UCSD-AML1 (cell line): ENCODE measurements at regions not wholly inside any gene's neighbourhood (a gene's known extent, or its start where the extent isn't known, plus 50 kb on each side); places are given as distances from the start of the nearest gene placed in this dataset.

Source experiments
- DNase-seq: peaks from one replicate; lab custom pipeline; 2025; ENCODE audit not compliant: unreplicated experiment; lab: John Stamatoyannopoulos, UW

GRCh38 chr1:79845936-79846335 lies 839.4 kb upstream of the ADGRL4 start:
- DNase-seq, result no peak

DNA sequence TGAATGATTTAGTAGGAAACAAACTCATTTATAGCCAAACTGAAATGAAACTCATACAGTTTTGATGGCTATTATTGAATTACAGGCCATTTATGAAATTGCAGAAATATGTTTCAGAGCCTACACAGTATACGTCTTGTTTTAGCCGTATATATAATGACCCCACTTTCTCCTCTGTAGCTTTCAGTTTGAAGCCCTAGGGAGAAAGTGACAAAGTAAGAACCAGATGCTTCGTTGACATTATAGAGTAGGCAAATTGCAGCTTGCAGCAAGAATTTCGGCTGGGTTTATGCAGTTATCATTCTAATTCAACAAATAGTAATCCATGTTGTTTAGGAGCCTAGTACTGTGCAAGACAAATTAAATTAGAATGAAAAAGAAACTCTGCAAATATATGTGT lies 836.3 kb upstream of the ADGRL4 start:
- no peak for DNase-seq

- no peak for DNase-seq
Measured at GRCh38 chr1:79839882-79840281, 833.4 kb upstream of the ADGRL4 start.

DNA sequence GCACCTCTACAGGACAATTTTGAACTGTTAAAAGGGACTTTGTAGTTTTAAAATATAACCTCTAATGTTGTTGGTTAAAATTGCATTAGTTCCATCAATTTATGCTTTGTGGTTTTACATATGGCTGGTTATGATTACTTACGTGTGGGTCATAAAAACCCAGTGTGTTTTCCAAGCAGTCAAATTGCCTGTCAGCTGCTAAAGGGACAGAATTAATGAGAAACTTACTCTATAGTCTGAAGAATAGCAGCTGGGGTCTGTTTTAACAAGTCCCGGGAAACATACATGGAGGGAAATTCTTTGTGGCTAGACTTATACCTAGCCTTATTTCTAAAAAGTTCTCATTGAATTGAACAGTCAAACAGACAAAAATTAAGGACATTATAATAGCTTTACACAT lies 820.9 kb upstream of the ADGRL4 start:
- DNase-seq, result no peak

- DNase-seq, result no peak
Measured at GRCh38 chr1:79825551-79825950, 819.0 kb upstream of the ADGRL4 start.

- no peak for DNase-seq
Measured at GRCh38 chr1:79822053-79822452, 815.5 kb upstream of the ADGRL4 start.

GRCh38 chr1:79819140-79819539 lies 812.6 kb upstream of the ADGRL4 start:
- no peak for DNase-seq

- no peak for DNase-seq
Measured at GRCh38 chr1:79817031-79817560, 810.6 kb upstream of the ADGRL4 start.

- no peak for DNase-seq
Measured at GRCh38 chr1:79815115-79815514, 808.6 kb upstream of the ADGRL4 start.

GRCh38 chr1:79811173-79811572 lies 804.6 kb upstream of the ADGRL4 start:
- no peak for DNase-seq

DNA sequence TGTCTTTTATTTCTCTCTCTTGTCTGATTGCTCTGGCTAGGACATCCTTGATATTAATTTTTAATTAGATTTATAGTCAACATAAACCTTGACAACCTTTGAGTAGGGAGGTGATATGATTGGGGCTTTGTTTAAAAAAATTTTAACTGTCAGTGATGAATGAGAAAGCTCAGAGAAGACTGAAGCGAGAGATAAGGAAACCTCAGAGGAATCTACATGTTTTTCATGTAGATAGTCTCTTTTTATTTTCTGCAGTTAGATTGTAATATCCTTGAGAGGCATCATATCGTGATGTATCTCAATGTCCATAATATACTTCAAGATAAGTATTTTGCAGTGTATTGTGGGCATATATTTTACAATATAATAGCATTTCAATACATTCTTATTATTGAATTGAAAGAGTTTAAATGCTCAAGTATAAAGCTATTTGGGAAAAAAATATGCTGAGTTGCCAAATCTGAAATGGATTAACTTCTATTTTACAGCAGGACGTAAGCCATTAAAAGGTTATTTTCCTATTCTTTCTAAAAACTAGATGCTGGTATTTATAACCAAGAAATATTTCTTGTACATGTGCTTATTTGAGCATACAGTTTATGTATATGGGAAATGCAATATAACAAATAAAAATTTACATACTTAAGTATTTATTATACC lies 802.4 kb upstream of the ADGRL4 start:
- DNase-seq, result no peak

DNA sequence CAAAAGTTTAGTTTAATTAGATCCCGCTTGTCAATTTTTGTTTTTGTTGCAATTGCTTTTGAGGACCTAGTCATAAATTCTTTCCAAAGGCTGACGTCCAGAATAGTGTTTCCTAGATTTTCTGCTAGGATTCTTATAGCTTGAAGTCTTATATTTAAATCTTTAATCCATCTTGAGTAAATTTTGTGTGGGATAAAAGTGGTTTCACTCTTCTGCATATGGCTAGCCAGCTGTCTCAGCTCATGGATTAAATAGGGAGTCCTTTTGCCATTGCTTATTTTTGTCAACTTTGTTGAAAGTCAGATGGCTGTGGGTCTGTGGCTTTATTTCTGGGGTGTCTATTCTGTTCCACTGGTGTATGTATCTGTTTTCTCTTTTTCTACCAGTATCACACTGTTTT lies 801.3 kb upstream of the ADGRL4 start:
- DNase-seq, result no peak

DNA sequence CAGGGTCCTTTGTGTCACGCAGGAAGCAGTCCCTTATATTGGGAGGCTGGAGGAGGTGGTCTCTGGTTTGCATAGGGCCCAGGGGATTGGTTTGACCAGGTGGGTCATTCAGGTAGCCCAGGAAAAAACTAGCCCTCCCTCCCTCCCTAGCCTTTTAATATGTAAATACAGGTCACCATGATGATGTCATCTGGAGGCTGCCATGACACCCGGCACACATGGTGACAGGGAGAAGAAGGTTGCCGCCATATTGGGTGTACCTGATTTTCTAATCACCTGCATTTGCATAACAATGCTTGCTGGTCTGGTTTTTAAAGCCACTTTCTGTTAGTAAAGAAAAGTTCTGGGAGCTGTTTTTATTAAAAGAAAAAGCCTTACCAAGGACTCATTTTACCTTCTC lies 791.0 kb upstream of the ADGRL4 start:
- no peak for DNase-seq

GRCh38 chr1:79796434-79796833 lies 789.9 kb upstream of the ADGRL4 start:
- DNase-seq, result no peak

DNA sequence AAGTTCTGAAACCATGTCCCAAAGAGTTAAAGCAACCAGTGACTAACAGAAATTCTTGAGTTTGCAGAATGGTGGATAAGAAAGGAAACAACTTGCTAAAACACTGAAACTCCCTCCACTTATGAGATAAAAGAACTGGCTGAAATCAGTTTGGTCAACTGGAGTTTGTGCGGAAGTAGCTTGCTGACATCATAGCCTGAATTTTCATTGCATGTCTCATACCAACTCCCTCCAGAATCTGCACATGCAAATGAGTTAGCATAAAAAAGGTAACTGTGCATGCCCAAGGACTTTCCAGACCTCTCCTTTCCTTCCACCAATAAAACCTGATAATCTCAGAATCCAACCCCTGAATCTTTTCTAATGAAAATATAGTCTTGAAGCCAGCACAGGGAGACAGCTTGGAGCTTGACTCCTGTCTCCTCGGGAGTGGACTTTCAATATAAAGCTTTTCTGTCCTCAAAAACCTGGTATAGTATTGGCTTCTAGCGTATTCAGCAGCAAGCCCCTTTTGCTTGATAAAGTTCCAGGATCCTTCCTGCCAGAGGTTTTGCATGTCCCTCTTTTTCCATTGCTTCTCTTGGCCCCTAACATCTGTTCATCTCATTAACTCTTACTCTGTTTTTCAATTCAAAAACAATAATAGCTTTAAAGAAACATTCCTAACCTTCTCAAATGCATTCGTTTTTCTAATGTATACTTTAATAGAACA lies 785.8 kb upstream of the ADGRL4 start:
- no peak for DNase-seq

GRCh38 chr1:79791488-79792218 lies 785.1 kb upstream of the ADGRL4 start:
- DNase-seq, result no peak

GRCh38 chr1:79790950-79791349 lies 784.4 kb upstream of the ADGRL4 start:
- no peak for DNase-seq

GRCh38 chr1:79787631-79788030 lies 781.1 kb upstream of the ADGRL4 start:
- DNase-seq, result no peak

- no peak for DNase-seq
Measured at GRCh38 chr1:79785964-79786363, 779.4 kb upstream of the ADGRL4 start.

GRCh38 chr1:79785561-79785960 lies 779.0 kb upstream of the ADGRL4 start:
- DNase-seq, result no peak

GRCh38 chr1:79781261-79781660 lies 774.7 kb upstream of the ADGRL4 start:
- no peak for DNase-seq
